ENCODE measurements at regions not wholly inside any gene's neighbourhood (a gene's known extent, or its start where the extent isn't known, plus 50 kb on each side); places are given as distances from the start of the nearest gene placed in this dataset.

DNA sequence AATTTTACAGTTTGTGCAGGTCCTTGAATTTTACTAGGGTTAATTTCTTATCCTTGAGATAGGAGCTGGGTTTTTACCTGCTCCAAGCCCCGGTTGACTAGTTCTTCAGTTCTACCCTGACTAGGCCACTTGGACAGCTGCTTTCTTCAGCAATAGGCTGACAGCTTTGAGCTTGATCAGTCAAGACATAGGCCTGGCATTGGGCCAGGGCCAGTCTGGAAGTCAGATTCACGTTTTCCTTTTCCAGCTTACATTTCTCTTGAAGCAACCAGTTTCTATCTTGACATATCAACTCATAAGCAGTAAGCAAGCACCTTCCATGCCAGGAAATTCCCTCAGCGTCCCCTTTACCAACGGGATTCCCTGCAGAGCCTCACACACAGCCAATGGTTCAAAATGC lies 63.7 kb upstream of the AJAP1 start:
- TF ChIP-seq, protein P1, sequence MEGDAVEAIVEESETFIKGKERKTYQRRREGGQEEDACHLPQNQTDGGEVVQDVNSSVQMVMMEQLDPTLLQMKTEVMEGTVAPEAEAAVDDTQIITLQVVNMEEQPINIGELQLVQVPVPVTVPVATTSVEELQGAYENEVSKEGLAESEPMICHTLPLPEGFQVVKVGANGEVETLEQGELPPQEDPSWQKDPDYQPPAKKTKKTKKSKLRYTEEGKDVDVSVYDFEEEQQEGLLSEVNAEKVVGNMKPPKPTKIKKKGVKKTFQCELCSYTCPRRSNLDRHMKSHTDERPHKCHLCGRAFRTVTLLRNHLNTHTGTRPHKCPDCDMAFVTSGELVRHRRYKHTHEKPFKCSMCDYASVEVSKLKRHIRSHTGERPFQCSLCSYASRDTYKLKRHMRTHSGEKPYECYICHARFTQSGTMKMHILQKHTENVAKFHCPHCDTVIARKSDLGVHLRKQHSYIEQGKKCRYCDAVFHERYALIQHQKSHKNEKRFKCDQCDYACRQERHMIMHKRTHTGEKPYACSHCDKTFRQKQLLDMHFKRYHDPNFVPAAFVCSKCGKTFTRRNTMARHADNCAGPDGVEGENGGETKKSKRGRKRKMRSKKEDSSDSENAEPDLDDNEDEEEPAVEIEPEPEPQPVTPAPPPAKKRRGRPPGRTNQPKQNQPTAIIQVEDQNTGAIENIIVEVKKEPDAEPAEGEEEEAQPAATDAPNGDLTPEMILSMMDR (IDR thresholded peaks at IDR 0.05; ENCODE audit: borderline replicate concordance, extremely low read depth, low read length, poor library complexity, severe bottlenecking), result no peak
- TF ChIP-seq EZH2 (IDR thresholded peaks at IDR 0.05; ENCODE audit: borderline replicate concordance, low read depth, low read length, severe bottlenecking), result no peak

GRCh38 chr1:4591926-4592325 lies 62.5 kb upstream of the AJAP1 start:
- Histone ChIP-seq H3K4me1 (ENCODE audit: insufficient read depth, low read length) (no peaks in the 10 kb centered on the region), H3K4me3 (ENCODE audit: low read depth in 1 of 2, low read length in 2 of 2) (no peak overlapping the region), H3K27ac (ENCODE audit: low read length) (no peak overlapping the region), H2AFZ (ENCODE audit: low read depth, low read length) (no peak overlapping the region), H3K4me2 (ENCODE audit: insufficient read depth, low read length) (no peak overlapping the region), H3K9me3 (ENCODE audit: insufficient read depth, low read length, severe bottlenecking) (no peaks in the 10 kb centered on the region), H3K79me2 (ENCODE audit: insufficient read depth, low read length) (no peaks in the 10 kb centered on the region), H3K27me3 (ENCODE audit: insufficient read depth, low read length, poor library complexity) (no peaks in the 10 kb centered on the region), H4K20me1 (ENCODE audit: insufficient read depth, low read length) (no peaks in the 10 kb centered on the region), H3K36me3 (ENCODE audit: insufficient read depth, low read length) (no peaks in the 10 kb centered on the region), H3K9ac (ENCODE audit: low read depth, low read length) (no peak overlapping the region)
- no peak for ATAC-seq (ENCODE audit: insufficient read depth, low read depth)
- no peak for DNase-seq
- TF ChIP-seq, protein P1 (IDR thresholded peaks at IDR 0.05; ENCODE audit: borderline replicate concordance, extremely low read depth, low read length, poor library complexity, severe bottlenecking), result no peak
- no peak for TF ChIP-seq EZH2 (IDR thresholded peaks at IDR 0.05; ENCODE audit: borderline replicate concordance, low read depth, low read length, severe bottlenecking)

More for the DNA sequence above, 63.7 kb upstream of the AJAP1 start:
- no peak for ATAC-seq (ENCODE audit: insufficient read depth, low read depth)
- Histone ChIP-seq H3K9ac (ENCODE audit: low read depth, low read length) (no peak overlapping the region), H3K4me2 (ENCODE audit: insufficient read depth, low read length) (no peak overlapping the region), H3K27me3 (ENCODE audit: insufficient read depth, low read length, poor library complexity) (no peaks in the 10 kb centered on the region), H3K4me3 (ENCODE audit: low read depth in 1 of 2, low read length in 2 of 2) (no peak overlapping the region), H2AFZ (ENCODE audit: low read depth, low read length) (no peak overlapping the region), H3K79me2 (ENCODE audit: insufficient read depth, low read length) (no peaks in the 10 kb centered on the region), H3K27ac (ENCODE audit: low read length) (no peak overlapping the region), H4K20me1 (ENCODE audit: insufficient read depth, low read length) (no peaks in the 10 kb centered on the region), H3K4me1 (ENCODE audit: insufficient read depth, low read length) (no peaks in the 10 kb centered on the region), H3K36me3 (ENCODE audit: insufficient read depth, low read length) (no peaks in the 10 kb centered on the region), H3K9me3 (ENCODE audit: insufficient read depth, low read length, severe bottlenecking) (no peaks in the 10 kb centered on the region)
- DNase-seq, result no peak

- H3K4me1 ChIP-seq (ENCODE audit: insufficient read depth, low read length), result no peaks in the 10 kb centered on the region
- H3K9ac ChIP-seq (ENCODE audit: low read depth, low read length), result no peak overlapping the region
- DNase-seq (no peak), ATAC-seq (ENCODE audit: insufficient read depth, low read depth) (no peak)
- H3K36me3 ChIP-seq (ENCODE audit: insufficient read depth, low read length), result no peaks in the 10 kb centered on the region
- TF ChIP-seq, protein P1 (IDR thresholded peaks at IDR 0.05; ENCODE audit: borderline replicate concordance, extremely low read depth, low read length, poor library complexity, severe bottlenecking), result no peak
- TF ChIP-seq EZH2 (IDR thresholded peaks at IDR 0.05; ENCODE audit: borderline replicate concordance, low read depth, low read length, severe bottlenecking), result no peak
- H3K9me3 ChIP-seq (ENCODE audit: insufficient read depth, low read length, severe bottlenecking), result no peaks in the 10 kb centered on the region
- H2AFZ ChIP-seq (ENCODE audit: low read depth, low read length), result no peak overlapping the region
- no peaks in the 10 kb centered on the region for H3K79me2 ChIP-seq (ENCODE audit: insufficient read depth, low read length)
- H3K27ac ChIP-seq (ENCODE audit: low read length), result no peak overlapping the region
- H4K20me1 ChIP-seq (ENCODE audit: insufficient read depth, low read length), result no peaks in the 10 kb centered on the region
- H3K27me3 ChIP-seq (ENCODE audit: insufficient read depth, low read length, poor library complexity), result no peaks in the 10 kb centered on the region
- H3K4me2 ChIP-seq (ENCODE audit: insufficient read depth, low read length), result no peak overlapping the region
- H3K4me3 ChIP-seq (ENCODE audit: low read depth in 1 of 2, low read length in 2 of 2), result no peak overlapping the region
Measured at GRCh38 chr1:4593106-4593505, 61.3 kb upstream of the AJAP1 start.

Measured in DND-41 (cell line).